Mesendoderm (in vitro differentiated cells): ENCODE measurements at regions not wholly inside any gene's neighbourhood (a gene's known extent, or its start where the extent isn't known, plus 50 kb on each side); places are given as distances from the start of the nearest gene placed in this dataset.

Experiments
- DNase-seq: peaks from one replicate; pipeline ENCODE4 v3.0.0; 2013
- H2AK5ac ChIP-seq: 2 replicates; pipeline ENCODE4 v1.6.1; 2013; ENCODE audit warnings: low read length, inconsistent platforms
- H2BK120ac ChIP-seq: 2 replicates; pipeline ENCODE4 v1.6.1; 2013; ENCODE audit warnings: low read depth, mild to moderate bottlenecking, low read length, moderate library complexity, mixed read lengths
- H2BK15ac ChIP-seq: replicated peaks from 2 replicates; pipeline ENCODE4 v1.6.1; 2013; ENCODE audit warnings: low read depth, mild to moderate bottlenecking, moderate library complexity
- H2BK5ac ChIP-seq: 2 replicates; pipeline ENCODE4 v1.6.1; 2013; ENCODE audit warnings: low read length, inconsistent platforms
- H3K18ac ChIP-seq: 2 replicates; pipeline ENCODE4 v1.6.1; 2013; ENCODE audit warnings: mild to moderate bottlenecking, low read length, mixed read lengths
- H3K23ac ChIP-seq: one replicate; pipeline ENCODE4 v1.6.1; 2013; ENCODE audit warnings: low read length
- H3K27ac ChIP-seq: 2 replicates; pipeline ENCODE4 v1.5.1; 2013; ENCODE audit warnings: low read depth, mild to moderate bottlenecking, inconsistent platforms, low read length, moderate library complexity
- H3K27me3 ChIP-seq: 2 replicates; pipeline ENCODE4 v1.6.1; 2013; ENCODE audit warnings: low read length, control low read depth, mild to moderate bottlenecking, inconsistent platforms; ENCODE audit not compliant: insufficient read depth, poor library complexity
- H3K36me3 ChIP-seq: 2 replicates; pipeline ENCODE4 v1.6.1; 2013; ENCODE audit warnings: low read length, inconsistent platforms; ENCODE audit not compliant: control insufficient read depth, insufficient read depth
- H3K4ac ChIP-seq: one replicate; pipeline ENCODE4 v1.6.1; 2013; ENCODE audit warnings: low read depth, mild to moderate bottlenecking, low read length, moderate library complexity
- H3K4me1 ChIP-seq: 2 replicates; pipeline ENCODE4 v1.6.1; 2013; ENCODE audit warnings: low read depth, low read length, inconsistent platforms; ENCODE audit not compliant: control insufficient read depth
- H3K4me2 ChIP-seq: 2 replicates; pipeline ENCODE4 v1.6.1; 2013; ENCODE audit warnings: low read length
- H3K4me3 ChIP-seq: 2 replicates; pipeline ENCODE4 v1.5.1; 2013; ENCODE audit warnings: mild to moderate bottlenecking, low read length
- H3K56ac ChIP-seq: one replicate; pipeline ENCODE4 v1.6.1; 2013; ENCODE audit warnings: low read length
- H3K79me1 ChIP-seq: 2 replicates; pipeline ENCODE4 v1.6.1; 2013; ENCODE audit warnings: low read length, inconsistent platforms
- H3K79me2 ChIP-seq: 2 replicates; pipeline ENCODE4 v1.6.1; 2013; ENCODE audit warnings: mild to moderate bottlenecking, low read length; ENCODE audit not compliant: control insufficient read depth, insufficient read depth
- H3K9ac ChIP-seq: 2 replicates; pipeline ENCODE4 v1.6.1; 2013; ENCODE audit warnings: low read length, inconsistent platforms
- H4K5ac ChIP-seq: one replicate; pipeline ENCODE4 v1.6.1; 2013; ENCODE audit warnings: low read length
- H4K8ac ChIP-seq: one replicate; pipeline ENCODE4 v1.6.1; 2013; ENCODE audit warnings: low read depth, mild to moderate bottlenecking, control low read depth, low read length, moderate library complexity
- WGBS: extraction: QIAGEN DNeasy Blood & Tissue Kit; methylation state at CpG from one replicate; pipeline ENCODE4 v1.1.7; 2013; ENCODE audit warnings: low lambda C conversion rate, missing lambda C conversion rate; ENCODE audit not compliant: insufficient coverage; ENCODE audit errors: extremely low coverage; 5-methylcytosine and 5-hydroxymethylcytosine counted together

GRCh38 chr20:43839793-43840199, 74.9 kb upstream of the TOX2 start:
- no peak overlapping the region for H2BK5ac ChIP-seq
- H3K79me2 ChIP-seq: no peaks in the 10 kb centered on the region
- no peak for DNase-seq
- WGBS: no CpG with 5 or more reads among the region's 4 CpGs
- no peak overlapping the region for H3K27ac ChIP-seq
- no peaks in the 10 kb centered on the region for H3K79me1 ChIP-seq
- no peak overlapping the region for H2BK15ac ChIP-seq
- H2BK120ac ChIP-seq: no peak overlapping the region
- H3K4me3 ChIP-seq: no peak overlapping the region
- H3K4me2 ChIP-seq: no peak overlapping the region
- no peaks in the 10 kb centered on the region for H3K4me1 ChIP-seq
- H3K4ac ChIP-seq: no peak overlapping the region
- H3K56ac ChIP-seq: no peak overlapping the region
- no peak overlapping the region for H3K23ac ChIP-seq
- H3K36me3 ChIP-seq: no peaks in the 10 kb centered on the region
- no peak overlapping the region for H4K8ac ChIP-seq
- H3K9ac ChIP-seq: no peak overlapping the region
- H3K27me3 ChIP-seq: no peaks in the 10 kb centered on the region
- no peak overlapping the region for H4K5ac ChIP-seq
- H3K18ac ChIP-seq: no peak overlapping the region
- H2AK5ac ChIP-seq: no peak overlapping the region

GRCh38 chr20:43838703-43839060, 76.0 kb upstream of the TOX2 start:
- no peaks in the 10 kb centered on the region for H3K4me1 ChIP-seq
- H3K4ac ChIP-seq: no peak overlapping the region
- H3K23ac ChIP-seq: no peak overlapping the region
- no peak overlapping the region for H3K27ac ChIP-seq
- H2BK5ac ChIP-seq: no peak overlapping the region
- no peak overlapping the region for H2BK120ac ChIP-seq
- no peaks in the 10 kb centered on the region for H3K27me3 ChIP-seq
- H3K9ac ChIP-seq: no peak overlapping the region
- no peak for DNase-seq
- H3K79me1 ChIP-seq: no peaks in the 10 kb centered on the region
- no CpG with 5 or more reads among the region's 5 CpGs for WGBS
- H3K4me3 ChIP-seq: no peak overlapping the region
- no peak overlapping the region for H3K56ac ChIP-seq
- H4K8ac ChIP-seq: no peak overlapping the region
- H3K79me2 ChIP-seq: no peaks in the 10 kb centered on the region
- no peak overlapping the region for H3K18ac ChIP-seq
- H3K4me2 ChIP-seq: no peak overlapping the region
- no peak overlapping the region for H2AK5ac ChIP-seq
- no peak overlapping the region for H4K5ac ChIP-seq
- H2BK15ac ChIP-seq: no peak overlapping the region
- no peaks in the 10 kb centered on the region for H3K36me3 ChIP-seq

GRCh38 chr20:43837856-43838702, 76.6 kb upstream of the TOX2 start:
- no peak for DNase-seq
- no peak overlapping the region for H4K8ac ChIP-seq
- H3K4me2 ChIP-seq: no peak overlapping the region
- no peak overlapping the region for H3K23ac ChIP-seq
- no peaks in the 10 kb centered on the region for H3K27me3 ChIP-seq
- no peak overlapping the region for H3K9ac ChIP-seq
- no peak overlapping the region for H2BK5ac ChIP-seq
- H3K79me2 ChIP-seq: no peaks in the 10 kb centered on the region
- H3K4me1 ChIP-seq: no peaks in the 10 kb centered on the region
- H2AK5ac ChIP-seq: no peak overlapping the region
- no peak overlapping the region for H3K18ac ChIP-seq
- no peak overlapping the region for H3K56ac ChIP-seq
- no peak overlapping the region for H4K5ac ChIP-seq
- no peak overlapping the region for H3K4ac ChIP-seq
- WGBS: no CpG with 5 or more reads among the region's 14 CpGs
- no peaks in the 10 kb centered on the region for H3K36me3 ChIP-seq
- no peaks in the 10 kb centered on the region for H3K79me1 ChIP-seq
- no peak overlapping the region for H2BK120ac ChIP-seq
- H3K4me3 ChIP-seq: no peak overlapping the region
- H3K27ac ChIP-seq: no peak overlapping the region
- H2BK15ac ChIP-seq: no peak overlapping the region

- no peaks in the 10 kb centered on the region for H3K79me2 ChIP-seq
- H3K27ac ChIP-seq: no peak overlapping the region
- H2BK5ac ChIP-seq: no peak overlapping the region
- DNase-seq: no peak
- no CpG with 5 or more reads among the region's 6 CpGs for WGBS
- H4K8ac ChIP-seq: no peak overlapping the region
- no peak overlapping the region for H3K23ac ChIP-seq
- H2AK5ac ChIP-seq: no peak overlapping the region
- no peak overlapping the region for H2BK15ac ChIP-seq
- H3K27me3 ChIP-seq: no peaks in the 10 kb centered on the region
- no peaks in the 10 kb centered on the region for H3K4me1 ChIP-seq
- H3K4me3 ChIP-seq: no peak overlapping the region
- no peak overlapping the region for H2BK120ac ChIP-seq
- no peaks in the 10 kb centered on the region for H3K36me3 ChIP-seq
- no peaks in the 10 kb centered on the region for H3K79me1 ChIP-seq
- no peak overlapping the region for H4K5ac ChIP-seq
- H3K18ac ChIP-seq: no peak overlapping the region
- H3K56ac ChIP-seq: no peak overlapping the region
- H3K9ac ChIP-seq: no peak overlapping the region
- H3K4me2 ChIP-seq: no peak overlapping the region
- no peak overlapping the region for H3K4ac ChIP-seq
Measured at GRCh38 chr20:43836790-43837189, 77.9 kb upstream of the TOX2 start.

- H3K4me3 ChIP-seq: no peak overlapping the region
- H4K5ac ChIP-seq: no peak overlapping the region
- H3K23ac ChIP-seq: no peak overlapping the region
- no peak overlapping the region for H3K4ac ChIP-seq
- no peak overlapping the region for H2BK120ac ChIP-seq
- no peak overlapping the region for H3K9ac ChIP-seq
- no peak overlapping the region for H3K27ac ChIP-seq
- no peak overlapping the region for H2AK5ac ChIP-seq
- no peak overlapping the region for H3K4me2 ChIP-seq
- H2BK5ac ChIP-seq: no peak overlapping the region
- H3K56ac ChIP-seq: no peak overlapping the region
- no peak for DNase-seq
- no peak overlapping the region for H2BK15ac ChIP-seq
- no peaks in the 10 kb centered on the region for H3K79me2 ChIP-seq
- no peaks in the 10 kb centered on the region for H3K27me3 ChIP-seq
- no peaks in the 10 kb centered on the region for H3K79me1 ChIP-seq
- H3K4me1 ChIP-seq: no peaks in the 10 kb centered on the region
- no peaks in the 10 kb centered on the region for H3K36me3 ChIP-seq
- no CpG with 5 or more reads among the region's 8 CpGs for WGBS
- no peak overlapping the region for H4K8ac ChIP-seq
- H3K18ac ChIP-seq: no peak overlapping the region
Measured at GRCh38 chr20:43835944-43836508, 78.6 kb upstream of the TOX2 start.
